K562 (cell line): ENCODE measurements at regions not wholly inside any gene's neighbourhood (a gene's known extent, or its start where the extent isn't known, plus 50 kb on each side); places are given as distances from the start of the nearest gene placed in this dataset.

ENCODE experiments used
- ATAC-seq: fragments of 200-7000 bp; cut with Tn5 transposase; 3 replicates; pipeline ENCODE4 v1.9.1; 2020; ENCODE audit warnings: moderate library complexity
- BruUV-seq: library from RNA; stranded (reverse); fragments of 400-500 nt; replicated peaks from 2 replicates; lab custom pipeline; 2021; lab: Mats Ljungman, UMichigan
- CTCF ChIA-PET: fragments of 300-600 bp; formaldehyde crosslinking; extraction: SDS; loops from one replicate; lab custom pipeline; 2021; ENCODE audit warnings: low intra/inter-chr PET ratio; lab: Yijun Ruan, JAX
- POLR2A ChIA-PET: fragments of 300-600, 350-650 bp; sonication (Branson Sonifier 250); formaldehyde crosslinking; extraction: SDS; loops from one replicate; lab custom pipeline; 2021; ENCODE audit warnings: antibody characterized with exemption, inconsistent platforms; lab: Yijun Ruan, JAX
- DNase-seq, 4 experiments: peaks; one replicate each; pipeline versions ENCODE4 v3.0.0 to v3.0.0-alpha.2; 2011 to 2018; ENCODE audit warnings: low spot score in 3 of 4, mixed read lengths in 3 of 4; ENCODE audit errors: extremely low read depth in 1 of 4
- FAIRE-seq: peaks from 2 replicates; lab custom pipeline; 2011; peaks lifted over from hg19 to GRCh38; lab: Jason Lieb, UNC
- H2AFZ ChIP-seq: 2 replicates; pipeline ENCODE4 v1.6.0; 2011; ENCODE audit warnings: low read depth, low read length, control low read depth, inconsistent platforms
- H3K27ac ChIP-seq: fragments of 200-600 bp; 3 replicates; pipeline ENCODE4 v1.8.0; 2011; ENCODE audit warnings: low read depth, mild to moderate bottlenecking, control low read depth, inconsistent platforms, low read length, moderate library complexity, mixed read lengths; ENCODE audit errors: extremely low read depth
- H3K27me3 ChIP-seq, 2 experiments: fragments of 300-600 bp in 1 of 2; 2 replicates in 1 of 2; 3 replicates in 1 of 2; pipeline versions ENCODE4 v1.6.0 to v1.8.0; 2011; ENCODE audit warnings: inconsistent platforms in 2 of 2, low read length in 2 of 2, mild to moderate bottlenecking in 1 of 2, mixed read lengths in 1 of 2, moderate library complexity in 1 of 2; ENCODE audit not compliant: control insufficient read depth in 2 of 2, insufficient read depth in 2 of 2
- H3K36me3 ChIP-seq: fragments of 300-600 bp; 3 replicates; pipeline ENCODE4 v1.8.0; 2011; ENCODE audit warnings: mild to moderate bottlenecking, low read length, inconsistent platforms; ENCODE audit not compliant: control insufficient read depth, insufficient read depth
- H3K4me1 ChIP-seq, 2 experiments: fragments of 200-600 bp in 1 of 2; replicated peaks in 1 of 2; 2 replicates in 1 of 2; 3 replicates in 1 of 2; pipeline versions ENCODE4 v1.5.1 to v1.8.0; 2011; ENCODE audit warnings: inconsistent platforms in 2 of 2, low read length in 2 of 2, mild to moderate bottlenecking in 1 of 2, mixed read lengths in 1 of 2, moderate library complexity in 1 of 2; ENCODE audit not compliant: control insufficient read depth in 2 of 2, insufficient read depth in 2 of 2
- H3K4me2 ChIP-seq: 2 replicates; pipeline ENCODE4 v1.6.1; 2011; ENCODE audit warnings: low read length, control low read depth, inconsistent platforms, mixed read lengths; ENCODE audit not compliant: insufficient read depth
- H3K4me3 ChIP-seq: fragments of 200-600 bp; sonication (generic), shearing (Covaris generic); 2 replicates; pipeline ENCODE4 v1.5.1; 2016; ENCODE audit warnings: control low read depth, inconsistent platforms
- H3K79me2 ChIP-seq: fragments of 200-600 bp; 3 replicates; pipeline ENCODE4 v1.8.0; 2011; ENCODE audit warnings: low read length, inconsistent platforms; ENCODE audit not compliant: control insufficient read depth, insufficient read depth
- H3K9ac ChIP-seq, 2 experiments: 2 replicates each; pipeline versions ENCODE4 v1.6.0 to v1.6.1; 2011; ENCODE audit warnings: low read depth in 2 of 2, low read length in 2 of 2, control low read depth in 1 of 2, inconsistent platforms in 1 of 2, mild to moderate bottlenecking in 1 of 2, mixed read lengths in 1 of 2; ENCODE audit not compliant: insufficient read depth in 1 of 2
- H3K9me1 ChIP-seq: one replicate; pipeline ENCODE4 v1.6.0; 2011; ENCODE audit warnings: inconsistent platforms, mild to moderate bottlenecking, low read length, moderate library complexity; ENCODE audit not compliant: control insufficient read depth, insufficient read depth
- H3K9me3 ChIP-seq: replicated peaks from 2 replicates; pipeline ENCODE4 v1.5.1; 2011; ENCODE audit warnings: low read depth, low read length, inconsistent platforms; ENCODE audit not compliant: control insufficient read depth, insufficient read depth
- H4K20me1 ChIP-seq: replicated peaks from 2 replicates; pipeline ENCODE4 v1.6.1; 2011; ENCODE audit warnings: low read length, inconsistent platforms, mixed read lengths; ENCODE audit not compliant: control insufficient read depth, insufficient read depth
- BCLAF1 ChIP-seq, 2 experiments: fragments of 450-650 bp in 1 of 2; IDR thresholded peaks; 2 replicates each; pipeline ENCODE4 v1.6.1; 2011 to 2017; ENCODE audit warnings: low read depth in 2 of 2, antibody characterized with exemption in 1 of 2, borderline replicate concordance in 1 of 2, low read length in 1 of 2, mild to moderate bottlenecking in 1 of 2, mixed read lengths in 1 of 2; ENCODE audit not compliant: control insufficient read depth in 1 of 2
- BRCA1 ChIP-seq, 2 experiments: fragments of 450-650 bp in 1 of 2; sonication (generic) in 1 of 2; formaldehyde crosslinking in 1 of 2; IDR thresholded peaks; 2 replicates each; pipeline versions ENCODE4 v1.5.0 to v1.6.1; 2017 to 2020; ENCODE audit warnings: mild to moderate bottlenecking in 1 of 2, missing genetic modification reagents in 1 of 2
- ESRRB ChIP-seq: fragments of 250-450 bp; sonication (Bioruptor Pico); IDR thresholded peaks from 2 replicates; pipeline ENCODE4 v1.5.0; 2020; ENCODE audit warnings: mild to moderate bottlenecking, moderate library complexity, borderline replicate concordance
- FUS ChIP-seq: fragments of 200-400 bp; formaldehyde crosslinking; optimal IDR thresholded peaks from 2 replicates; pipeline ENCODE3; 2017; ENCODE audit warnings: low read depth, low read length
- MBD2 ChIP-seq: sonication (generic); IDR thresholded peaks from 2 replicates; pipeline ENCODE4 v1.6.1; 2016; ENCODE audit warnings: low read depth, borderline replicate concordance
- STAG1 ChIP-seq: sonication (generic); formaldehyde crosslinking; IDR thresholded peaks from 2 replicates; pipeline ENCODE4 v1.5.0; 2020; ENCODE audit warnings: missing genetic modification reagents, borderline replicate concordance
- TARDBP ChIP-seq: fragments of 450-650 bp; IDR thresholded peaks from 2 replicates; pipeline ENCODE4 v1.6.1; 2016
- ZFP1 ChIP-seq: fragments of 450-650 bp; formaldehyde crosslinking; IDR thresholded peaks from 2 replicates; pipeline ENCODE4 v1.4.0; 2020; ENCODE audit warnings: mild to moderate bottlenecking, mixed read lengths
- ZNF124 ChIP-seq: sonication (generic); formaldehyde crosslinking; IDR thresholded peaks from 2 replicates; pipeline ENCODE4 v1.8.1; 2022; ENCODE audit warnings: missing genetic modification reagents
- ZNF699 ChIP-seq: fragments of 250-450 bp; sonication (Bioruptor Pico); IDR thresholded peaks from 2 replicates; pipeline ENCODE4 v1.8.0; 2021; ENCODE audit warnings: mild to moderate bottlenecking, moderate library complexity; ENCODE audit not compliant: insufficient replicate concordance
- in situ Hi-C: fragments of 300-500 bp; cut with MboI; formaldehyde crosslinking; loops from 4 replicates; pipeline ENCODE4 v1.15.0; 2018; ENCODE audit warnings: inconsistent platforms, mixed read lengths
- intact Hi-C: fragments of 100-400 bp; cut with micrococcal nuclease; formaldehyde crosslinking; loops from 2 replicates; pipeline ENCODE4 v1.14.2; 2022
- TF ChIP-seq, protein P1 (sequence below): fragments of 450-650 bp; IDR thresholded peaks from 2 replicates; pipeline ENCODE4 v1.7.1; 2018; ENCODE audit warnings: mild to moderate bottlenecking, low read depth; ENCODE audit not compliant: partially characterized antibody
- TF ChIP-seq, protein P2 (sequence below): fragments of 450-650 bp; formaldehyde crosslinking; IDR thresholded peaks from 2 replicates; pipeline ENCODE4 v1.4.0; 2020; ENCODE audit warnings: mild to moderate bottlenecking
- TF ChIP-seq, protein P3 (sequence below): fragments of 150-350 bp; IDR thresholded peaks from 2 replicates; pipeline ENCODE4 v1.6.1; 2014; ENCODE audit warnings: low read depth, mild to moderate bottlenecking, low read length, borderline replicate concordance

- no peak overlapping the region for H3K4me2 ChIP-seq
- no peak for ATAC-seq
- FAIRE-seq: no peak
- no peak overlapping the region for H3K9ac ChIP-seq
- H3K79me2 ChIP-seq: no peaks in the 10 kb centered on the region
- ChIA-PET CTCF (no interaction called here), POLR2A (interaction anchor here (0.6 kb wide), 1 partner anchor 9 kb away, joined by 3 read pairs; no protein-coding TSS in a partner anchor)
- TF ChIP-seq STAG1 (CRISPR knock-in tag) (no peak), BCLAF1 (IDR thresholded peaks at IDR 0.05; ENCODE audit: borderline replicate concordance in 1 of 2, control insufficient read depth in 1 of 2, low read depth in 2 of 2, low read length in 1 of 2) (no peak), ZFP1 (CRISPR knock-in tag) (no peak), TARDBP (no peak), ESRRB (CRISPR knock-in tag) (no peak), FUS (no peak), ZNF699 (CRISPR knock-in tag) (no peak), MBD2 (no peak), ZNF124 (CRISPR knock-in tag) (no peak), BRCA1 (IDR thresholded peaks at IDR 0.05) (no peak), BRCA1 (CRISPR knock-in tag; IDR thresholded peaks at IDR 0.05) (no peak)
- TF ChIP-seq, protein P1, sequence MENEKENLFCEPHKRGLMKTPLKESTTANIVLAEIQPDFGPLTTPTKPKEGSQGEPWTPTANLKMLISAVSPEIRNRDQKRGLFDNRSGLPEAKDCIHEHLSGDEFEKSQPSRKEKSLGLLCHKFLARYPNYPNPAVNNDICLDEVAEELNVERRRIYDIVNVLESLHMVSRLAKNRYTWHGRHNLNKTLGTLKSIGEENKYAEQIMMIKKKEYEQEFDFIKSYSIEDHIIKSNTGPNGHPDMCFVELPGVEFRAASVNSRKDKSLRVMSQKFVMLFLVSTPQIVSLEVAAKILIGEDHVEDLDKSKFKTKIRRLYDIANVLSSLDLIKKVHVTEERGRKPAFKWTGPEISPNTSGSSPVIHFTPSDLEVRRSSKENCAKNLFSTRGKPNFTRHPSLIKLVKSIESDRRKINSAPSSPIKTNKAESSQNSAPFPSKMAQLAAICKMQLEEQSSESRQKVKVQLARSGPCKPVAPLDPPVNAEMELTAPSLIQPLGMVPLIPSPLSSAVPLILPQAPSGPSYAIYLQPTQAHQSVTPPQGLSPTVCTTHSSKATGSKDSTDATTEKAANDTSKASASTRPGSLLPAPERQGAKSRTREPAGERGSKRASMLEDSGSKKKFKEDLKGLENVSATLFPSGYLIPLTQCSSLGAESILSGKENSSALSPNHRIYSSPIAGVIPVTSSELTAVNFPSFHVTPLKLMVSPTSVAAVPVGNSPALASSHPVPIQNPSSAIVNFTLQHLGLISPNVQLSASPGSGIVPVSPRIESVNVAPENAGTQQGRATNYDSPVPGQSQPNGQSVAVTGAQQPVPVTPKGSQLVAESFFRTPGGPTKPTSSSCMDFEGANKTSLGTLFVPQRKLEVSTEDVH: no peak
- TF ChIP-seq, protein P2, sequence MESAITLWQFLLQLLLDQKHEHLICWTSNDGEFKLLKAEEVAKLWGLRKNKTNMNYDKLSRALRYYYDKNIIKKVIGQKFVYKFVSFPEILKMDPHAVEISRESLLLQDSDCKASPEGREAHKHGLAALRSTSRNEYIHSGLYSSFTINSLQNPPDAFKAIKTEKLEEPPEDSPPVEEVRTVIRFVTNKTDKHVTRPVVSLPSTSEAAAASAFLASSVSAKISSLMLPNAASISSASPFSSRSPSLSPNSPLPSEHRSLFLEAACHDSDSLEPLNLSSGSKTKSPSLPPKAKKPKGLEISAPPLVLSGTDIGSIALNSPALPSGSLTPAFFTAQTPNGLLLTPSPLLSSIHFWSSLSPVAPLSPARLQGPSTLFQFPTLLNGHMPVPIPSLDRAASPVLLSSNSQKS (CRISPR knock-in tag): no peak
- TF ChIP-seq, protein P3, sequence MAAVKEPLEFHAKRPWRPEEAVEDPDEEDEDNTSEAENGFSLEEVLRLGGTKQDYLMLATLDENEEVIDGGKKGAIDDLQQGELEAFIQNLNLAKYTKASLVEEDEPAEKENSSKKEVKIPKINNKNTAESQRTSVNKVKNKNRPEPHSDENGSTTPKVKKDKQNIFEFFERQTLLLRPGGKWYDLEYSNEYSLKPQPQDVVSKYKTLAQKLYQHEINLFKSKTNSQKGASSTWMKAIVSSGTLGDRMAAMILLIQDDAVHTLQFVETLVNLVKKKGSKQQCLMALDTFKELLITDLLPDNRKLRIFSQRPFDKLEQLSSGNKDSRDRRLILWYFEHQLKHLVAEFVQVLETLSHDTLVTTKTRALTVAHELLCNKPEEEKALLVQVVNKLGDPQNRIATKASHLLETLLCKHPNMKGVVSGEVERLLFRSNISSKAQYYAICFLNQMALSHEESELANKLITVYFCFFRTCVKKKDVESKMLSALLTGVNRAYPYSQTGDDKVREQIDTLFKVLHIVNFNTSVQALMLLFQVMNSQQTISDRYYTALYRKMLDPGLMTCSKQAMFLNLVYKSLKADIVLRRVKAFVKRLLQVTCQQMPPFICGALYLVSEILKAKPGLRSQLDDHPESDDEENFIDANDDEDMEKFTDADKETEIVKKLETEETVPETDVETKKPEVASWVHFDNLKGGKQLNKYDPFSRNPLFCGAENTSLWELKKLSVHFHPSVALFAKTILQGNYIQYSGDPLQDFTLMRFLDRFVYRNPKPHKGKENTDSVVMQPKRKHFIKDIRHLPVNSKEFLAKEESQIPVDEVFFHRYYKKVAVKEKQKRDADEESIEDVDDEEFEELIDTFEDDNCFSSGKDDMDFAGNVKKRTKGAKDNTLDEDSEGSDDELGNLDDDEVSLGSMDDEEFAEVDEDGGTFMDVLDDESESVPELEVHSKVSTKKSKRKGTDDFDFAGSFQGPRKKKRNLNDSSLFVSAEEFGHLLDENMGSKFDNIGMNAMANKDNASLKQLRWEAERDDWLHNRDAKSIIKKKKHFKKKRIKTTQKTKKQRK: no peak
- H3K9me1 ChIP-seq: no peaks in the 10 kb centered on the region
- BruUV-seq: no TSS peak
- no peaks in the 10 kb centered on the region for H3K4me1 ChIP-seq
- H3K9me3 ChIP-seq: no peaks in the 10 kb centered on the region
- no peaks in the 10 kb centered on the region for H3K27me3 ChIP-seq
- H4K20me1 ChIP-seq: no peaks in the 10 kb centered on the region
- no peak overlapping the region for H2AFZ ChIP-seq
- no peak overlapping the region for H3K27ac ChIP-seq
- H3K4me3 ChIP-seq: no peak overlapping the region
- intact Hi-C loops (no loop called here), in situ Hi-C loops (no loop called here)
- no peak for DNase-seq
- H3K36me3 ChIP-seq: no peaks in the 10 kb centered on the region
Observed at GRCh38 chr11:28736256-28736655, 628.1 kb downstream of the METTL15 start.
